WTC11 (cell line): ENCODE measurements at regions not wholly inside any gene's neighbourhood (a gene's known extent, or its start where the extent isn't known, plus 50 kb on each side); places are given as distances from the start of the nearest gene placed in this dataset.

ENCODE experiments used
- ATF3 ChIP-seq: sonication (generic); formaldehyde crosslinking; conservative IDR thresholded peaks from 2 replicates; pipeline ENCODE4 v1.8.1; 2022; ENCODE audit warnings: mild to moderate bottlenecking, missing genetic modification reagents
- CTCF ChIP-seq: fragments of 200-600 bp; IDR thresholded peaks from 2 replicates; pipeline ENCODE4 v1.8.0; 2022; ENCODE audit warnings: antibody characterized with exemption
- ELF4 ChIP-seq: sonication (generic); formaldehyde crosslinking; IDR thresholded peaks from 2 replicates; pipeline ENCODE4 v1.8.1; 2022; ENCODE audit warnings: low read depth, mild to moderate bottlenecking, moderate library complexity, missing genetic modification reagents
- MAX ChIP-seq: sonication (generic); formaldehyde crosslinking; IDR thresholded peaks from 2 replicates; pipeline ENCODE4 v1.8.0; 2022; ENCODE audit warnings: mild to moderate bottlenecking, missing genetic modification reagents
- MYBL2 ChIP-seq: sonication (generic); formaldehyde crosslinking; IDR thresholded peaks from 2 replicates; pipeline ENCODE4 v1.8.1; 2023; ENCODE audit warnings: mild to moderate bottlenecking, moderate library complexity, missing genetic modification reagents
- NFYB ChIP-seq: sonication (generic); formaldehyde crosslinking; conservative IDR thresholded peaks from 2 replicates; pipeline ENCODE4 v1.8.0; 2022; ENCODE audit warnings: low read depth, missing genetic modification reagents
- NR1H2 ChIP-seq: sonication (generic); formaldehyde crosslinking; IDR thresholded peaks from 2 replicates; pipeline ENCODE4 v1.9.0; 2021; ENCODE audit warnings: mild to moderate bottlenecking, moderate library complexity, missing genetic modification reagents
- NR3C1 ChIP-seq: sonication (generic); formaldehyde crosslinking; conservative IDR thresholded peaks from 2 replicates; pipeline ENCODE4 v1.8.1; 2023; ENCODE audit warnings: low read depth, mild to moderate bottlenecking, missing genetic modification reagents
- ZNF121 ChIP-seq: sonication (generic); formaldehyde crosslinking; IDR thresholded peaks from 2 replicates; pipeline ENCODE4 v1.8.0; 2023; ENCODE audit warnings: missing genetic modification reagents
- ZNF425 ChIP-seq: fragments of 250-450 bp; sonication (Bioruptor Pico); conservative IDR thresholded peaks from 2 replicates; pipeline ENCODE4 v1.9.0; 2021; ENCODE audit warnings: mild to moderate bottlenecking

GRCh38 chr6:19757036-19757435, 80.1 kb upstream of the ID4 start:
- TF ChIP-seq CTCF (no peak), ATF3 (CRISPR knock-in tag) (no peak), NR3C1 (CRISPR knock-in tag) (no peak), ZNF121 (CRISPR knock-in tag) (no peak), NR1H2 (CRISPR knock-in tag) (no peak), MAX (CRISPR knock-in tag) (no peak), ELF4 (no peak), MYBL2 (CRISPR knock-in tag) (no peak), NFYB (CRISPR knock-in tag) (no peak), ZNF425 (CRISPR knock-in tag) (no peak)
